ENCODE measurements at regions not wholly inside any gene's neighbourhood (a gene's known extent, or its start where the extent isn't known, plus 50 kb on each side); places are given as distances from the start of the nearest gene placed in this dataset.
A peak's percentile ranks its signal among the peaks of the same experiment; 100 is the strongest.

GRCh38 chr10:3874990-3875841 is 90.2 kb upstream of the KLF6 start:
- TF ChIP-seq PAX5 (IDR thresholded peaks at IDR 0.05; ENCODE audit: insufficient read depth, low read length, severe bottlenecking), result no peak
- peak; percentile 50; the same call in 1 of the 2 replicates for TF ChIP-seq POLR2A (IDR thresholded peaks at IDR 0.05; ENCODE audit: low read depth, low read length)
